Endothelial cell of hepatic sinusoid (primary cell): ENCODE measurements at regions not wholly inside any gene's neighbourhood (a gene's known extent, or its start where the extent isn't known, plus 50 kb on each side); places are given as distances from the start of the nearest gene placed in this dataset.

ENCODE experiments used
- in situ Hi-C: cut with HindIII; loops from 2 replicates; pipeline ENCODE4 v1.10.0; 2017; ENCODE audit warnings: low sequenced_read_pairs

- in situ Hi-C loops: no loop called here
Observed at GRCh38 chr2:16285813-16286510, 345.6 kb downstream of the MYCN start.

DNA sequence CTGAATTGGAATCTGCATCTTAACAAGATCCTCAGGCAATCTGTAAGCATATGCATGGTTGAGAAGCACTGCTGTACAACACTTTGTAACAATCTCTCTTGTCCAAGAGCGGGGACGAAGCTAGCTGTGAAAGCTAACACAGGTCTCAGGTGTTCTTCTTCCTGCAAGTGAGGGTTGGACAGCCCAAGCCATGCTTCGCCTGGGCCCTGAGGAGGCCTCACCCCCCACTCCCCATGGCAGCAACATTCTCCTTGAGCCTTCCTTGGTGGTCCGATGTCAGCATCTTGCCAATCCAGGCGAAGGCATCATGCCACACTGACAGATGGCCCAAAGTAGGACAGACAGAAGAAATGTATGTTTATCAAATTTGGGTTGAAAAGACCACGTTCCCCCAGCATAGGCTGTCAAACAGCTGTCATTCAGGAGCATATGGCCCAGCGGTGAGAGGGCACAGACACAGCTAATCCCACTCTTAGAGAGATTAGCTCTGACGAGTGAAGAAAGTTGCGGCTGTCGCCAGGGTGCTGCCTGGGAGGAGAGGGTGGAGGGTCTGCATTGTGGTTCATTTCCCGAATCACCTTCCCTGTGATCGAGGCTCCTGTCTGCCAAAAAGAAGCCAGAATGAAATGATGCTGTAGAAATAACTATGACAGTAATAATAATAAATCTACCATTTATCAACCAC is 344.7 kb downstream of the MYCN start:
- in situ Hi-C loops: no loop called here

DNA sequence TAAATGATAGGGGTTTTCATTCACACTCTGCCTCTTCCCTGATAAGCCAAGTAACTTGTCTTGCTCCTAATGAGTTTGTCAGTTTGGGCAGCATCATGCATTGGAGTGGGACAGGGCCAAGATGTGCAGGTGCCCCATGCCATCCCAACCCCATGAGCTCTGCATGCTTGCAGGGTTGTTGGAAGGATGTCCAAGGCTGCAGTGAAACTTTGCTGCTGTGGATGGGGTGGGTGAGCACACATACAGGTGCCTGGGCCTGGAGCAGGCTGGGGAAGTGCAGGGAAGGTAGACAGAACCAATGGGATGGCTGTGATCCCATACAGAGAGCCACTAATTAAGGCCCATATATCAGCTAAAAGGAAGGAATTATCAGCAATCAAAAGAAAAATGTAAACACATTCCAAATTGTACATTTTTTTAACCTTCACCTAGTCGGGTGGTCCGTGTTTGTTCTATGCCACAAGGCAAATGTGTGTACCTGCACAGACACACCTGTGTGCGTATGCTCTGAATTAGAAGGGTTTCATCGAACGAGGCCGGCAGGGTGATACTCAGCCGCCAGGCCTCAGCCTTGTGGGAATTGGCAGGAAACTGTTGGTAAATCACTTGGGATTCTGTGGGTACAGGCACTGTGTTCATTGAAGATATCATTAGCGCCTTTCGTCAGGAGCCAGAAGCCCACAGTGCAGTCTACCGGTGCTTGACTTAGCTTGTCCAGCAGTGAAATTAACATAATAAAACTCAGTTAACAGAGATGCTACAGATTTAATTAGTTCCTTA is 342.9 kb downstream of the MYCN start:
- in situ Hi-C loops: no loop called here

- in situ Hi-C loops: no loop called here
Observed at GRCh38 chr2:16282511-16282910, 342.2 kb downstream of the MYCN start.

DNA sequence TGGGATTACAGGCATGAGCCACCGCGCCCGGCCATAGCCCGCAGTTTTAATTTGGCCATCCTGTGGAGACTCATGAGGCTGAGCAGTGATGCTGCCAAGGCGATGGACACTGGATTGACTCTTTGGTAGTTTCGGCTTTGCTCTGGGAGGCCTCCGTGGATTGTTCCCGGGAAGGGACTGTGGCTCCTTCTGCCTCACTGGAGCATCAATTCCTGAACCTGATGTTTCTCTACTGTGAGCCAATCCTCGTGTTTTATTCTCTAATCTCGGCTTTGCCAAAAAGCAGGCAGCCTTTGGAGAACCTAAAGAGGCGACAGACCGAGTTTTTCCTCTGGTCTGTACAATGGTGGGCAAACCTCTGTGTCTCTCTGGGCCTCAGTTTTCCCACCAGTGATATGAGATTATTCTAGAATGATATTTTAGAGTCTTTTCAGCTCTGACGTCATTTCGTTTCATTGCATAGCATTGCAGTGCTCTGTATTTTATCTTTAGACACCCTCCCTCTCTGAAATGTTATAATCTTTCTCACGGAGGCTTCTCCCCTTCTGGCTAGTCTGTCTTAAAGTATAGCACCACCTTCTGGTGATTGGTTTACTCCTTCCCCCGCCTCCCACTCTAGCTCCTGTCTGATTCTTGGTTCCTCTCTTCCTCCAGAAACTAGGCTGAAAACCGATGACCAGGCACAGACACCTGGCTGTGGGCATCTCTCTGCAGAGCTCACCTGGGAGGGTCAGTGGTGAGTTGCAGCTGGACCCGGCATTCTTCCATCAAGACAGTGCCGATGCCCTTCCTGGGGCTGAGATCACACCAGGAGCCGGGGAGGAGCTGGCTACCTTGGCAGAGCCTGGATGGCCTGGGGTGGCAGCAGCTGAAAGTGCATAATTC is 341.3 kb downstream of the MYCN start:
- in situ Hi-C loops: no loop called here

DNA sequence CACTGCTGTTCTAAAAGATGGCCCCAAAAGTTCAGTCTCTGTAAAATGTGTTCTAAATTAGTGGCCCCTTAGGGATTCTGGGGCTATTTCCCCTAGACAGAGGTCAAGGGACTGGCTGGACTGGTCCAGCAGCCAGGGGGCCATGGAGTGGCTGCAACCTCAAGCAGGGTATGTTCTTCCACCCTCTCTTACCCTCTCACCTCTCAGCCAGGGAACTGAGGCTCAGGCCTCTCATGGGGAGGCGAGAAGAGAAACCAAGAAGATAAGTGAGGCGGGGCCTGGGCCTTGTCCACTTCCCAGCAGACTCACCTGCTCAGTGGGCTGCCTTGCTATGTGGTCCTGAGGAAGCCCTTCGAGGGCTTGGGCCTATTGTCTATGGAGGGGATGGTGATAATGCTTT is 339.7 kb downstream of the MYCN start:
- in situ Hi-C loops: no loop called here

- in situ Hi-C loops: no loop called here
Observed at GRCh38 chr2:16279641-16280040, 339.3 kb downstream of the MYCN start.

DNA sequence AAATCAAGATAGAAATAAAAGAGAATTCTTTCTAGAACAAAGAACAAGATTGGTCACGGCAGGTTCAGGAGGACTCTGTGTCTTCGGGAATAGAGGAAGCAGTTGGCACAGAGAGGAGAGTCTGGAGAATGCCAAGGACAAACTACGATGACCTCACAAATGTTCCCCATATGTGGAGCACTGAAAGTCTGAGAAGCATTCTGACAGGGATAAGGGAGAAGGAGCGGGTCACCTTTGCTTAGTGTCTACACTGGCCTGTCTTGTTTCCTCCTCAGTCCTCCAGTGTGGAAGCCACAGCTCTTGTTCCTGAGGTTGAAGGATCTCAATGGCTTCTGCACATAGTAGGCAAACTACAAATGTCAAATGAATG is 338.8 kb downstream of the MYCN start:
- in situ Hi-C loops: no loop called here

GRCh38 chr2:16278421-16279200 is 338.3 kb downstream of the MYCN start:
- in situ Hi-C loops: no loop called here

- in situ Hi-C loops: no loop called here
Observed at GRCh38 chr2:16277117-16277516, 336.8 kb downstream of the MYCN start.

- in situ Hi-C loops: no loop called here
Observed at GRCh38 chr2:16275661-16276060, 335.3 kb downstream of the MYCN start.

DNA sequence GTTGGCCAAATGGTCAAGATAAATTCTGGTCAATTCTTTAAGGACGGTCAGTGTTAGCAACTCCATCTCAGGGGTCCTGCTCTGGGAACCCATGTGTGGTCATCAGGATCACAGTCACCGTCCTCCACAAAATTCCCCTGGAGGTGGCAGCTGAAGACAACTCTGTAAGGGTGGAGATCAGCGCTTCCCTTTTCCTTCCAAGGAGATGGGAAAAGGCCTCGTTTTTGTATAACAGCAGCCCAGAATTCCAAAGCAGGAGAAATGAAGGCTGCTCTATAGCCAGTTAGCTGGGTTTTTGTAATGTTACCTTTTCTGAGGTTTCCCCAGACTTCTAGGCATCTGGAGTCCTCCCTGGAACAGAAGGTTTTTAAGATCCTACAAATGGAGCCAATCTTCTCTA is 334.8 kb downstream of the MYCN start:
- in situ Hi-C loops: no loop called here

DNA sequence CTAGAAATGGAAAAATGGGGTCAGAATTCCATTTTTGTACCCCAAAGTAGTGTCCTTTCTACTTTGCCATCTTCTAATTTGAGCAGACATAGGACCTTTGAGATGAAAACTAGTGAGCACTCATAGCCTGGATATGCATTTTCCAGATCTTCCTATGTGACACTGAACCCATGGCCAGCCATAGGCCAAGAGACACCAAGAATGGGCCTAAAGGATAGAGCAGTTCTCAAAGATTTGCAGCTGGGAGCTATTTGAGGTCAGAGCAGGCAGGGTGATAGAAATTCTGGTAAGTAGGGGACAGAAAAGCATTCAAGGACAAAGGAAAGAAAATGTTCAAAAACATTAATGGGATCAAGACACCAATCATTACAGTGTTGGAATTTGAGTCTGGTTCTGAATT is 332.8 kb downstream of the MYCN start:
- in situ Hi-C loops: no loop called here

DNA sequence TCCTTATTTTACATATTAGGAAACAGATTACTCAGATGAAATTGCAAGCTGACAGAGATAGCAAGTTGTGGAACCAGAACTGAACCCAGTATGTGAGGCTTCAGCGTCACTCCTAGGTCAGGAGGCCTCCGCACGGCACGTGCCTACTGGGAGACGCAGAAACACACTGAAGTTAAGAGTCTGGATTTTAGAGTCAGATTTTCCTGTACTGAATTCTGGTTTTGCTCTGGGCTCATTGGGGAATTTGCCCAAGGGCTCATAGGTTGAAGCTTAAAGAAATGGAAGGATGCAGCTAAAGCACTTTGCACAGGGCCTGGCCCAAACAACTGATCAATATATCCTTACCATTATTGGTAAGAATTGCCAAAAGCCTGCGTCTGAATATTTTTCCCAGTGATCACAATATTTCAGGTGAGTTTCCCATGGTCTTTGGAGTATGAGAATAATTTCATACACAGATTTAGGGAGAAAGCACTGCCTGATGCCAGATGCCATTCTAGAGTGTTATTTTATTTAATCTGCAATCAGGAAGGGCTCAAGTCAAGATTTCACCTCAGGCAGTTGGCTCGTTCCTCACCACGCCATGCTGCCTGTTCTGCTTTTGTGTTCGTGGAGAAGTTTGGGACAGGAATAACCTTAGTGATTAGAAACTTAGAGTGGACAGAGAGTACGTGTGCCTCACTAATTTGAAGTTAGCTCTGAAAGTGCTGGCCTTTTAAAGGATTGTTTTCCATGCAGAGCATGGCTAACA is 331.9 kb downstream of the MYCN start:
- in situ Hi-C loops: no loop called here

GRCh38 chr2:16271231-16271896 is 331.0 kb downstream of the MYCN start:
- in situ Hi-C loops: no loop called here

GRCh38 chr2:16270441-16270840 is 330.1 kb downstream of the MYCN start:
- in situ Hi-C loops: no loop called here

- in situ Hi-C loops: no loop called here
Observed at GRCh38 chr2:16268301-16269000, 328.1 kb downstream of the MYCN start.

GRCh38 chr2:16266571-16266970 is 326.2 kb downstream of the MYCN start:
- in situ Hi-C loops: no loop called here
